ENCODE measurements at regions not wholly inside any gene's neighbourhood (a gene's known extent, or its start where the extent isn't known, plus 50 kb on each side); places are given as distances from the start of the nearest gene placed in this dataset.
"Not testable (repeated sequence)": the region's sequence is repeated elsewhere in the genome, so short reads cannot be mapped to it uniquely, and the experiment has no call there.

DNA sequence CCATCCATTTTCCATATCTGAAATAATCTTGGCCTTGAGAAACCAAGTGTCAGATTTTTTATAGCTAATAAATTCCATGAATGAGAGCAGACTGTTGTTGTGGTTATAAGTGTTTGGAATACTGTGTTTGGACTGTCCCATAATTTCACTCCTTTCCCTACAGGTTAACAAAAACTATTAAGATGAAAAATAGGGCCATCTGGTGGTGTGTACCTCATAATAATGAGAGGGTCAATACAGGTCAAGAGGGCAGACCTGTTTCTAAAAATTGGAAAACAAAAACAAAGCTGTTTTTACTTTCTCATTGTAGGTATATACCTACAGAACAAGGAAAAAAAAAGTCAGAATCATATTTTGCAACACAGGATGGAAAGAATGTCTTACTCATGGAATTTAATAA, 553.8 kb upstream of the SGO1 start:
- Mint-ChIP-seq H3K4me1 (peaks cover 9% of the 10 kb centered on the region), H3K9me3 (no peaks in the 10 kb centered on the region), H3K27ac (ENCODE audit: unreplicated experiment) (no peak overlapping the region), H3K36me3 (ENCODE audit: low read depth) (no peaks in the 10 kb centered on the region), H3K4me3 (no peak overlapping the region), H3K27me3 (ENCODE audit: low read depth) (no peaks in the 10 kb centered on the region)
- no peak for DNase-seq (ENCODE audit: low read depth, low spot score)
- TF ChIP-seq, protein P1, sequence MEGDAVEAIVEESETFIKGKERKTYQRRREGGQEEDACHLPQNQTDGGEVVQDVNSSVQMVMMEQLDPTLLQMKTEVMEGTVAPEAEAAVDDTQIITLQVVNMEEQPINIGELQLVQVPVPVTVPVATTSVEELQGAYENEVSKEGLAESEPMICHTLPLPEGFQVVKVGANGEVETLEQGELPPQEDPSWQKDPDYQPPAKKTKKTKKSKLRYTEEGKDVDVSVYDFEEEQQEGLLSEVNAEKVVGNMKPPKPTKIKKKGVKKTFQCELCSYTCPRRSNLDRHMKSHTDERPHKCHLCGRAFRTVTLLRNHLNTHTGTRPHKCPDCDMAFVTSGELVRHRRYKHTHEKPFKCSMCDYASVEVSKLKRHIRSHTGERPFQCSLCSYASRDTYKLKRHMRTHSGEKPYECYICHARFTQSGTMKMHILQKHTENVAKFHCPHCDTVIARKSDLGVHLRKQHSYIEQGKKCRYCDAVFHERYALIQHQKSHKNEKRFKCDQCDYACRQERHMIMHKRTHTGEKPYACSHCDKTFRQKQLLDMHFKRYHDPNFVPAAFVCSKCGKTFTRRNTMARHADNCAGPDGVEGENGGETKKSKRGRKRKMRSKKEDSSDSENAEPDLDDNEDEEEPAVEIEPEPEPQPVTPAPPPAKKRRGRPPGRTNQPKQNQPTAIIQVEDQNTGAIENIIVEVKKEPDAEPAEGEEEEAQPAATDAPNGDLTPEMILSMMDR (conservative IDR thresholded peaks at IDR 0.05), result no peak

DNA sequence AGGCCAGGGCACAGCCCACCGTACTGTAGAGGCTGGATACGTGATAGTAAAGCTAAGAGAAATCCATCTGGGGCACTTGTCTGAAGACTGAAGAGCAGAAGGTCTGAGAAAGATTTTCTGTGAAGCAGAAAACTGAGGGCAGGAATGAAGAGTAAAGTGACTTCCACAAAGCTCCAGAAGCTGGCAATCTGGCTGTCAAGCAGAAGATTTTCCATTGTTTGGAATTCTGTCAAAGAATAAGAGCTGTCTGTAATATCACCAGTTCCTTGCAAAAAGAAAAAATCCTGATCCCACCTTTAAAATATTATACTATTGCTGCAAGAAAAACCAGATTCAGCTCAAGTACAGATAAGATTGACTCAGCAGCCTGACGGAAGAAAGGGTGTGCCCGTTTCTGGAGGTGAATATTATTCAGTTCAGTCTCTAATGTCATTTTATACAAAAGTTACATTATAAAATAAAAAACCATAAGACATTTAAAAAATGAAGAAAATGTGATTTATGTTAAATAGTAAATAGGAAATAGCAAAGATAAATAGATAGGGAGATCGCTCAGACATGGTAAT, 550.4 kb upstream of the SGO1 start:
- Mint-ChIP-seq H3K36me3 (ENCODE audit: low read depth) (no peaks in the 10 kb centered on the region), H3K9me3 (no peaks in the 10 kb centered on the region), H3K4me1 (no peaks in the 10 kb centered on the region), H3K27ac (ENCODE audit: unreplicated experiment) (no peak overlapping the region), H3K27me3 (ENCODE audit: low read depth) (no peaks in the 10 kb centered on the region), H3K4me3 (no peak overlapping the region)
- TF ChIP-seq, protein P1 (conservative IDR thresholded peaks at IDR 0.05), result no peak
- DNase-seq (ENCODE audit: low read depth, low spot score), result no peak

DNA sequence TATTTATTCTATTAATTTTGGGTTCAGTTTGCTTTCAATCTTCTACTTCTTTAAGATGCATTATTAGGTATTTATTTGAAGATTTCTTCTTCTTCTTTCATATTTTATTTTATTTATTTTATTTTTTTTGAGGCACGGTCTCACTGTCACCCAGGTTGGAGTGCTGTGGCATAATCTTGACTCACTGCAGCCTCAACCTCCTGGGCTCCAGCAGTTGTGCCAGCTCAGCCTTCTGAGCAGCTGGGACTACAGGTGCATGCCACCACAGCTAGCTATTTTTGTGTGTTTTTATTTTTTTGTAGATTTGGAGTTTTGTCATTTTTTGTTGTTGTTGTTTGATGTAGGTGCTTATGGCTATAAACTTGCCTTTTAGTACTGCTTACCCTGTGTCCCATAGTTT, 543.2 kb upstream of the SGO1 start:
- Mint-ChIP-seq H3K27ac (ENCODE audit: unreplicated experiment) (no peak overlapping the region), H3K9me3 (no peaks in the 10 kb centered on the region)
- TF ChIP-seq, protein P1 (conservative IDR thresholded peaks at IDR 0.05), result no peak

DNA sequence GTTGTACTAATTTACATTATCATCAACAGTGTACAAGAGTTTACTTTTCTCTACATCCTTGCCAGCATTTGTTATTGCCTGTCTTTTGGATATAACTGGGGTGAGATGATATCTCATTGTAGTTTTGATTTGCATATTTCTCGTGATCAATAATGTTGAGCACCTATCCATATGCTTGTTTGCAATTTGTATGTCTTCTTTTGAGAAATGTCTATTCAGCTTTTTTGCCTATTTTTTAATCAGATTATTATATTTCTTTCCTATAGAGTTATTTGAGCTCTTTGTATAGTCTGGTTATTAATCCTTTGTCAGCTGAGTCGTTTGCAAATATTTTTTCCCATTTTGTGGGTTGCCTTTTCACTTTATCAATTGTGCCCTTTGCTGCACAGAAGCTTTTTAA, 540.8 kb upstream of the SGO1 start:
- Mint-ChIP-seq H3K9me3 (no peaks in the 10 kb centered on the region), H3K27me3 (ENCODE audit: low read depth) (no peaks in the 10 kb centered on the region), H3K27ac (ENCODE audit: unreplicated experiment) (no peak overlapping the region), H3K4me1 (no peaks in the 10 kb centered on the region), H3K36me3 (ENCODE audit: low read depth) (no peaks in the 10 kb centered on the region), H3K4me3 (no peak overlapping the region)
- TF ChIP-seq, protein P1 (conservative IDR thresholded peaks at IDR 0.05), result no peak
- no peak for DNase-seq (ENCODE audit: low read depth, low spot score)

More for the DNA sequence above, 543.2 kb upstream of the SGO1 start:
- H3K36me3 Mint-ChIP-seq (ENCODE audit: low read depth), result no peaks in the 10 kb centered on the region
- no peaks in the 10 kb centered on the region for H3K4me1 Mint-ChIP-seq
- H3K27me3 Mint-ChIP-seq (ENCODE audit: low read depth), result no peaks in the 10 kb centered on the region
- DNase-seq (ENCODE audit: low read depth, low spot score), result no peak
- no peak overlapping the region for H3K4me3 Mint-ChIP-seq

DNA sequence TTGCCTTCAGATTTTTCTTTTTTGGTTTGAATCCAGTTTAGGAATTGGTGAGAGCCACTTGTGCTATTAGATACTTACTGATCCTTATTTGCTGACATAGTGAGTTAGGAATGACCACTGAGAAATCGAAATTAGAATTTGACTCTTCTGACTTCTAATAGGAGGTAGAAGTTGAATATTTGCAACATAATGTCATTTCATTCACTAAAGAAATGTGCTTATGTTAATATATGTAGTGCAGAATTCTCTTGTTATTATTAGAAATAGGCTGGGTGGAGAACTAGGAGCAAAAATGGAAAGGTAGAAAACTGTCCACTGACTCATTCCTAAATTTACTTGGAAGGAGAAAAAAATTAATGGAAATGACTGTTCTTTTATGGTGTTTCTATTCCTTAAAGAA, 538.2 kb upstream of the SGO1 start:
- DNase-seq (ENCODE audit: low read depth, low spot score), result no peak
- Mint-ChIP-seq H3K4me1 (no peaks in the 10 kb centered on the region), H3K9me3 (no peaks in the 10 kb centered on the region), H3K4me3 (no peak overlapping the region), H3K27ac (ENCODE audit: unreplicated experiment) (no peak overlapping the region), H3K36me3 (ENCODE audit: low read depth) (no peaks in the 10 kb centered on the region), H3K27me3 (ENCODE audit: low read depth) (no peaks in the 10 kb centered on the region)
- TF ChIP-seq, protein P1 (conservative IDR thresholded peaks at IDR 0.05), result no peak

DNA sequence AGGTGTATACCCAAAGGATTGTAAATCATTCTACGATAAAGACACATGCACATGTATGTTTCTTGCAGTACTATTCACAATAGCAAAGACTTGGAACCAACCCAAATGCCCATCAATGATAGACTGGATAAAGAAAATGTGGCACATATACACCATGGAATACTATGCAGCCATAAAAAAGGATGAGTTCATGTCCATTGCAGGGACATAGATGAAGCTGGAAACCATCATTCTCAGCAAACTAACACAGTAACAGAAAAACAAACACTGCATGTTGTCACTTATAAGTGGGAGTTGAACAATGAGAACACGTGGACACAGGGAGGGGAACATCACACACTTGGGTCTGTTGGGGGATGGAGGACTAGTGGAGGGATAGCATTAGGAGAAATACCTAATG, 530.4 kb upstream of the SGO1 start:
- not testable (repeated sequence) for H3K9me3 Mint-ChIP-seq; H3K27ac Mint-ChIP-seq (ENCODE audit: unreplicated experiment); H3K36me3 Mint-ChIP-seq (ENCODE audit: low read depth); DNase-seq (ENCODE audit: low read depth, low spot score); H3K4me1 Mint-ChIP-seq; H3K4me3 Mint-ChIP-seq; H3K27me3 Mint-ChIP-seq (ENCODE audit: low read depth)

All from neural crest cell (in vitro differentiated cells).